ENCODE measurements at regions not wholly inside any gene's neighbourhood (a gene's known extent, or its start where the extent isn't known, plus 50 kb on each side); places are given as distances from the start of the nearest gene placed in this dataset.

DNA sequence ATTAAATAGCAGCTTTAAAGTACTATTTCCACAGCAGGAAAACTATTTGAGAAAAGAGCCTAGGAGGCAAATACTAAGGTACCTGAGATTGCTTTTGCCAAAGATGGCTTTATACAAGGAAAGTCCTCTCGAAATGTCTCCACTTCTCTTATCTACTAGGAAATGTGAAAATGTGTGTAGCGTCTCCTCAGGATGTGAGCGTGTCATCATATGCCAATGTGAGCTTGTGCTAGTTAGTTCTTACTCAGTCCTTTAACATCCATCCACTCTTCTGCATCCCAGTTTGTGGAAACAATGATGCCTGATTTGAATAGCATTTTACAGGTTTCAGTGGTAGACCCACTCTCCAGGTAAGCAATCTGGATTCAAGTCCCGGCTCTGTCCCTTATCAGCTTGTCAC lies 421.0 kb downstream of the DYNC2H1 start:
- no peak for DNase-seq

GRCh38 chr11:103532133-103532788 lies 423.0 kb downstream of the DYNC2H1 start:
- DNase-seq = no peak

GRCh38 chr11:103534191-103534590 lies 425.0 kb downstream of the DYNC2H1 start:
- DNase-seq = no peak

DNA sequence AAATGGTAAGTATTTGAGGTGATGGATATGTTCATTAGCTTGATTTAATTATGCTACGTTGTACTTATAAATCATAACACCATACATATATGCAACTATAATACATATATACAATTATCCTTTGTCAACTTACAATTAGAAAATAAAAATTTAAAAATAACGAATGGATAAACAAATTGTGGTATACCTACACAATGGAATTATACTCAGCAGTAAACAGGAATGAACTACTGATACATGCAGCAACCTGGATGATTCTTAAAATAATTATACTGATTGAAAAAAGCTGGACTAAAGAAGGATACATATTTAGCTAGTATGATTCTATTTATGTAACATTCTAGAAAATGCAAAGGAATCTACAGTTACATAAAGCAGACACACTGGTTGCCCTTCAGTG lies 425.7 kb downstream of the DYNC2H1 start:
- DNase-seq = no peak

DNA sequence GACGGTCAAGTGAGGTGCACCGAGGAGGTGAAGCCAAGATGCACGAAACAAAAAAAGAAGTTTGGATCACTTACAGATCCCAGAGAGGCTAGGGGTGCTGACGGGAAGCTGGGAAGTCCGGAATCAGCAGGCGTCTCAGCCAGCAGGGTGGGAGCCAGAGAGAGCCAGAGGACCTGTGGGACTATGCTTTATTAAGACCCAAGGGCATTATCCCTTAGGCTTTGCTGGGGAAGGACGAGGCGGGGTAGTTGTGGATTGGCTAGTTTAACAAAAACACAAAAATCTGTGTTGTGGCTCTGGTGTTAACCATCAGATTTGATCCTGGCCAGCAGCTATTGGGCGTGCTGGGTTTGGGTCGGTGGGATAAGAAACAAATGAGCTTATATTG lies 427.1 kb downstream of the DYNC2H1 start:
- no peak for DNase-seq

- no peak for DNase-seq
Measured at GRCh38 chr11:103537904-103538502, 428.8 kb downstream of the DYNC2H1 start.

DNA sequence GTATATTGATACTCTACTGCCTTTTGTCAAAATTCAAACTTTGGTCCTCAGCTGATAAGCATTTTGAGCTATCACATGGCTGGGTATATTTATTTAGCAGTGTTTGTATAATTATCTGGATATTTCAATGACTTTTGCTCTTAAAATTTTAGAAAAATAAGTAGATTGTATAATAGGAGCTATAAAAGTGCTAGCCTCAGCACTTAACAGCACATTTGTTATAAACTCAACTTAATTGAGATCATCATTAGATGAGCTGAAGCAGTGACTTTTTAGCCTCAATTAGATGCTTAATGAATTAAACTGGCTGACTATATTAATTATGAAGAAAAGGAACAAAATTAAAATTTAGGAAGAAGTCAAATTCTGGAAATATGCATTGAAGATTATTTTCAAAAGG lies 429.9 kb downstream of the DYNC2H1 start:
- no peak for DNase-seq

GRCh38 chr11:103541186-103541795 lies 432.1 kb downstream of the DYNC2H1 start:
- DNase-seq = peak; percentile 14

- no peak for DNase-seq
Measured at GRCh38 chr11:103542851-103543250, 433.6 kb downstream of the DYNC2H1 start.

- no peak for DNase-seq
Measured at GRCh38 chr11:103543456-103543855, 434.2 kb downstream of the DYNC2H1 start.

DNA sequence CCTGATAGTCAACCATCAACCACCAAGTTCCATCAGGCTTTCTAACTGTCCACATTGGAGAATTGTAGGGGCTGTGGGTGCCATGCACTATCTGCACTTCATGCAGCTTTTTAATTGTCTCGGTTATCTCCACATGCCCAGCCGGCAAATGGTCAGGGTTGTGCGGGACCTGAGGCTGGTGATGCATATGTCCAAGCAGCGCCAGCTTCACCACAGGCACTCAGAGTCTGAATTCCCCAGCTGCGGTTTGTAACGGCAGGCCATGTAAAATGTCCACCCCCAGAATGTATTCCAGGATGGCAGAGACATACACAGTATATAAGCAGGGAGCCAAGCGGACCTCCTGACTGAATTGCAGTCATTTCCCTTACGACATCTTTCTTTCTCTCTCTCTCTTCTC lies 435.6 kb downstream of the DYNC2H1 start:
- DNase-seq = no peak

- DNase-seq = no peak
Measured at GRCh38 chr11:103545551-103545950, 436.3 kb downstream of the DYNC2H1 start.

DNA sequence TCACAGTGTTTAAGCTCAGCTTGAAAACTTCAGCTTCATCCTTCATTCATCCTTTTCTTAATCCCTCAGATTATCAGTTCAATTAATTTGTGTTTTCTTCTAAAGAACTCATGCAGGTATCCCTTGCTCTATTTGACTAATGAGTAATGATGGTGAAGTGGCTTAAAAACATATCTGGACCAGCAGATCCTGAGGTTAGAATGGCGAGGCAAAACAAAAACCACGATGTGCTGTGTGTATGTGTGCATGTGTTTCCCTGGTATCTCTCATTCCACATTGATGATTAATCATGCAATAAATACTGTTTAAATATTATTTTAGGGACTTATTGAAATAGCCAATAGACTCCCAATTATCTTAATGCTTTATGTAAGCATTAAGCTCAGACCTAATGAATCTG lies 437.0 kb downstream of the DYNC2H1 start:
- DNase-seq = peak; percentile 11

GRCh38 chr11:103547024-103547423 lies 437.8 kb downstream of the DYNC2H1 start:
- DNase-seq = no peak

DNA sequence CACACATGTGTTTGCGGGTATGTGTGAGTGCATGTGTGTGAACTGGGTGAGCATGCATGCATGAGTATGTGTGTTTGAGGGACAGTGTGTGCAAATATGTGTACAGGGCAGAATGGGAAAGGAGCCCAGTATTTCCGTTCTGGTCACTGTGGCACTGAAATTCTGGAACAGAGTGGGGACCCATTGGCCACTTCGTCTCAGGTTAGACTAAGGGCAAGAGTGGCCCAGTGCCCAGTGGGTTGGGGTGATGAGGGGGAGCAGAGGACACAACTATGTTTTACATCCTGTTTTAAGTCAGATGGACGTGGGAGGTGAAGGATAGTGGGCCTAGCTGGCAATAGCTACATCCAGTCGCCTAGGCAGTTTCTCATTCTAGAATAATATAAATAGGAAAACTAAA lies 438.5 kb downstream of the DYNC2H1 start:
- no peak for DNase-seq

GRCh38 chr11:103548838-103549237 lies 439.6 kb downstream of the DYNC2H1 start:
- DNase-seq = no peak

- no peak for DNase-seq
Measured at GRCh38 chr11:103550811-103551210, 441.6 kb downstream of the DYNC2H1 start.

- DNase-seq = no peak
Measured at GRCh38 chr11:103552086-103552485, 442.9 kb downstream of the DYNC2H1 start.

- no peak for DNase-seq
Measured at GRCh38 chr11:103556171-103556570, 446.9 kb downstream of the DYNC2H1 start.

DNA sequence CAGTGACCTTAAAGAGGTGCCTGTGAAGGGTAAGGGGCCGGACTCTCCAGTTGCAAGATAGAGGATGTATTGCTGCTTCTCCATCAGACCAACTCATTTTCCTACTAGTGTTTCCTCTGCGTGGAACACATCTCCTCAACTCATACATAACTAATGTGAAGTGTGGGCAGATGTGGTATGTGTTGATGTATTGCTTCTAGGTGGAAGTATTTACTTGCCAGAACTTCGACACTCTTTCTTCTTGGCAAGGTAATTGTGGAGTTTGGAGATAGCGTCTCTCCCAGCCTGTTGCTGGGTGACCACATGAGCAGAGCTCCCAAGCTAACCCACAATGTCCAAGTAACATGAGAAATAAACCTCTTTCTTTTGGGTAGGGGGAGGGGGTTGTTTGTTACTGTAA lies 456.9 kb downstream of the DYNC2H1 start:
- DNase-seq = no peak

DNA sequence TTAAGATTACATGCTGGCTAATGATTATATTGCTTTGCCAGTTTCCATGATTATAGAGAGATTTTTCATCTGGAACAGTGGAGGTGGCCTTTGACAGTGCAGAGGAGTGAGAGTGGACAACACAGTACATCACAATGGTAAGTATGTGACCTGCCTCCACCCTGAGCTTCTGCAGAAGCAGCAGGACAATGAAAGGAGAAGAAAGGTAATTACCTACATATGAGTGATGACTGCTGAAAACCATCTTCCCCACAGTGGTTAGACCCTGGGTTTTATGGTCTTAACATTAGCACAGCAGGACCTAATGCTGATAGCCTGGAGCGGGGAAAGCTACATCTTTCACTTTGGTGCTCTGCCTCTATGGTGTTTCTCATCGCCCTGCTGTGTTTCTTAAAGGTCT lies 454.7 kb upstream of the DDI1 start:
- DNase-seq = no peak

DNA sequence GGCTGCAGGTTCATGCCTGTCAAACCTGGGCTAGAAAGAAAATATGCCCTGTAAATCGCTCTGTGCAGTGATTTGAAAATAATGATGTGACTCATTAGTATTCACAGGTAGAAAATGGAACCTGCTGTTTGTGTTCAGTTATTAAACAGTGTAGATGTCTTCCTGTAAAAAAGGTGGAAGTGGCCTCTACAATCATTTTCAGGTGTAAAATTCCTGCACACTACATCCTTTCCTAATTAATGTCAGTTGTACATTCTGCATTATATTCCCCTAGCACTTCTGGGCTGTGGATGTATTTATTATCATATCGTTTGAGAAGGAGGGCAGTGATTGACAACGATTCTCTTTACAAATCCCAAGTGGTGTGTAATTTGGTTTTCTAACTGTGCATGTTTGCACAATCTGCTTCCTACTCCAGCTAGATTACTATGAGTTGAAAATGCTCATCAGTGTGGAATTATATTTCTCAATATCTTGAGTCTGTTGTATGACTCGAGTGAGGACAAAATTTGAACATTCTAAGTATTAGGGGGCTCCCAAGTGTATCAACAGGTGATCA lies 454.0 kb upstream of the DDI1 start:
- no peak for DNase-seq

GRCh38 chr11:103584021-103584420 lies 452.4 kb upstream of the DDI1 start:
- no peak for DNase-seq

- DNase-seq = no peak
Measured at GRCh38 chr11:103584720-103585119, 451.7 kb upstream of the DDI1 start.
